H1 (cell line): ENCODE measurements at regions not wholly inside any gene's neighbourhood (a gene's known extent, or its start where the extent isn't known, plus 50 kb on each side); places are given as distances from the start of the nearest gene placed in this dataset.

Source experiments
- CTCF ChIA-PET: fragments of 300-600 bp; sonication (Branson Sonifier 250); formaldehyde crosslinking; loops from one replicate; lab custom pipeline; 2021; ENCODE audit not compliant: partially characterized antibody; lab: Charles Lee
- POLR2A ChIA-PET: fragments of 300-600 bp; sonication (Branson Sonifier 250); formaldehyde crosslinking; loops from one replicate; lab custom pipeline; 2021; ENCODE audit warnings: inconsistent platforms; ENCODE audit not compliant: partially characterized antibody; lab: Charles Lee
- DNase-seq, 2 experiments: peaks; one replicate each; pipeline versions ENCODE4 v3.0.0 to v3.0.0-alpha.2; 2010 to 2022; ENCODE audit warnings: low spot score in 2 of 2, low read depth in 1 of 2, mixed read lengths in 1 of 2
- FAIRE-seq: peaks from 2 replicates; lab custom pipeline; 2011; peaks lifted over from hg19 to GRCh38; lab: Jason Lieb, UNC
- H2AFZ ChIP-seq: 2 replicates; pipeline ENCODE4 v1.8.1; 2012; ENCODE audit warnings: low read length, inconsistent platforms
- H2AK5ac ChIP-seq: 2 replicates; pipeline ENCODE4 v1.6.1; 2013; ENCODE audit warnings: low read depth, low read length
- H2BK120ac ChIP-seq: replicated peaks from 2 replicates; pipeline ENCODE3; 2013; ENCODE audit warnings: low read depth, low read length, inconsistent platforms
- H2BK12ac ChIP-seq: 2 replicates; pipeline ENCODE4 v1.6.1; 2013; ENCODE audit warnings: low read depth, low read length
- H2BK15ac ChIP-seq: 2 replicates; pipeline ENCODE4 v1.6.1; 2013; ENCODE audit warnings: low read length
- H2BK20ac ChIP-seq: 2 replicates; pipeline ENCODE4 v1.6.1; 2013; ENCODE audit warnings: low read length
- H2BK5ac ChIP-seq: 2 replicates; pipeline ENCODE4 v1.6.1; 2013; ENCODE audit warnings: low read depth, low read length
- H3K14ac ChIP-seq: 2 replicates; pipeline ENCODE4 v1.6.1; 2013; ENCODE audit warnings: inconsistent platforms; ENCODE audit not compliant: insufficient read length
- H3K18ac ChIP-seq: 2 replicates; pipeline ENCODE4 v1.6.1; 2013; ENCODE audit warnings: low read length; ENCODE audit errors: extremely low read depth
- H3K23ac ChIP-seq: 2 replicates; pipeline ENCODE4 v1.6.1; 2013; ENCODE audit warnings: inconsistent platforms; ENCODE audit not compliant: insufficient read length
- H3K23me2 ChIP-seq: 2 replicates; pipeline ENCODE4 v1.6.1; 2013; ENCODE audit warnings: low read depth, low read length
- H3K27ac ChIP-seq: 2 replicates; pipeline ENCODE4 v1.6.1; 2011; ENCODE audit warnings: low read depth, low read length, inconsistent platforms
- H3K27me3 ChIP-seq, 4 experiments: replicated peaks in 1 of 4; 1 replicate in 1 of 4; 2 replicates in 3 of 4; pipeline versions ENCODE4 v1.6.1 to v1.8.1; 2011 to 2013; ENCODE audit warnings: low read length in 3 of 4, mild to moderate bottlenecking in 3 of 4, inconsistent platforms in 2 of 4, mixed read lengths in 2 of 4, moderate library complexity in 1 of 4; ENCODE audit not compliant: control insufficient read depth in 3 of 4, insufficient read depth in 3 of 4; ENCODE audit errors: extremely low read depth in 1 of 4
- H3K36me3 ChIP-seq, 4 experiments: 2 replicates each; pipeline versions ENCODE4 v1.6.1 to v1.8.1; 2011 to 2013; ENCODE audit warnings: mild to moderate bottlenecking in 4 of 4, low read length in 3 of 4, moderate library complexity in 2 of 4, control low read depth in 1 of 4, inconsistent platforms in 1 of 4; ENCODE audit not compliant: insufficient read depth in 4 of 4, control insufficient read depth in 2 of 4
- H3K4ac ChIP-seq: replicated peaks from 2 replicates; pipeline ENCODE3; 2013; ENCODE audit warnings: low read length, low read depth, mixed read lengths, inconsistent platforms; ENCODE audit not compliant: insufficient read length
- H3K4me1 ChIP-seq, 4 experiments: replicated peaks in 1 of 4; 1 replicate in 1 of 4; 2 replicates in 3 of 4; pipeline versions ENCODE4 v1.6.1 to v1.8.1; 2011 to 2013; ENCODE audit warnings: low read length in 3 of 4, inconsistent platforms in 2 of 4, mixed read lengths in 1 of 4; ENCODE audit not compliant: insufficient read depth in 4 of 4, control insufficient read depth in 3 of 4
- H3K4me2 ChIP-seq, 2 experiments: 2 replicates each; pipeline versions ENCODE4 v1.6.1 to v1.8.1; 2011 to 2013; ENCODE audit warnings: low read depth in 2 of 2, low read length in 2 of 2, control low read depth in 1 of 2, inconsistent platforms in 1 of 2, mild to moderate bottlenecking in 1 of 2; ENCODE audit not compliant: insufficient read depth in 1 of 2
- H3K4me3 ChIP-seq, 4 experiments: fragments of 200-600, 300-600 bp in 1 of 4; sonication (generic), shearing (Covaris generic), sonication (Bioruptor Twin) in 1 of 4; 2 replicates each; pipeline versions ENCODE4 v1.5.1 to v1.8.1; 2011 to 2016; ENCODE audit warnings: low read length in 4 of 4, low read depth in 3 of 4, control low read depth in 2 of 4, inconsistent platforms in 2 of 4, mild to moderate bottlenecking in 2 of 4, mixed read lengths in 1 of 4, moderate library complexity in 1 of 4; ENCODE audit not compliant: insufficient read depth in 2 of 4; ENCODE audit errors: extremely low read depth in 1 of 4
- H3K56ac ChIP-seq: replicated peaks from 2 replicates; pipeline ENCODE3; 2013; ENCODE audit warnings: low read depth, mild to moderate bottlenecking, mixed read lengths, low read length, inconsistent platforms; ENCODE audit not compliant: insufficient read length
- H3K79me1 ChIP-seq: 2 replicates; pipeline ENCODE4 v1.6.1; 2013; ENCODE audit warnings: low read depth, low read length, control low read depth
- H3K79me2 ChIP-seq, 2 experiments: 2 replicates each; pipeline versions ENCODE4 v1.6.1 to v1.8.1; 2012 to 2013; ENCODE audit warnings: low read length in 2 of 2, mild to moderate bottlenecking in 2 of 2, inconsistent platforms in 1 of 2; ENCODE audit not compliant: insufficient read depth in 2 of 2, control insufficient read depth in 1 of 2
- H3K9ac ChIP-seq, 4 experiments: replicated peaks in 1 of 4; 1 replicate in 1 of 4; 2 replicates in 3 of 4; pipeline versions ENCODE4 v1.6.1 to v1.8.1; 2011 to 2013; ENCODE audit warnings: low read depth in 3 of 4, low read length in 3 of 4, control low read depth in 2 of 4, mild to moderate bottlenecking in 2 of 4, moderate library complexity in 2 of 4, inconsistent platforms in 1 of 4; ENCODE audit errors: extremely low read depth in 1 of 4
- H3K9me3 ChIP-seq, 2 experiments: 2 replicates each; pipeline versions ENCODE4 v1.6.1 to v1.8.1; 2012 to 2013; ENCODE audit warnings: mild to moderate bottlenecking in 2 of 2, moderate library complexity in 2 of 2, control low read depth in 1 of 2, inconsistent platforms in 1 of 2, low read depth in 1 of 2, low read length in 1 of 2, mixed read lengths in 1 of 2; ENCODE audit not compliant: insufficient read depth in 2 of 2
- H4K20me1 ChIP-seq, 2 experiments: replicated peaks in 1 of 2; 2 replicates each; pipeline versions ENCODE3 to v1.8.1; 2011 to 2013; ENCODE audit warnings: inconsistent platforms in 2 of 2, low read length in 2 of 2, mild to moderate bottlenecking in 1 of 2; ENCODE audit not compliant: insufficient read depth in 2 of 2, control insufficient read depth in 1 of 2
- H4K5ac ChIP-seq: 2 replicates; pipeline ENCODE4 v1.6.1; 2013; ENCODE audit warnings: low read length, low read depth, mixed read lengths, inconsistent platforms; ENCODE audit not compliant: insufficient read length
- H4K8ac ChIP-seq: 2 replicates; pipeline ENCODE4 v1.8.0; 2013; ENCODE audit warnings: mild to moderate bottlenecking, moderate library complexity, low read length, inconsistent platforms; ENCODE audit not compliant: insufficient read depth; ENCODE audit errors: extremely low read depth
- H4K91ac ChIP-seq: replicated peaks from 2 replicates; pipeline ENCODE3; 2013; ENCODE audit warnings: low read length, mixed read lengths, inconsistent platforms; ENCODE audit not compliant: insufficient read length
- ASH2L ChIP-seq: fragments of 200-600, 300-600 bp; sonication (generic); IDR thresholded peaks from one replicate; pipeline ENCODE4 v1.7.1; 2017; ENCODE audit warnings: low read length
- ATF2 ChIP-seq: IDR thresholded peaks from 2 replicates; pipeline ENCODE4 v1.6.1; 2012; ENCODE audit warnings: low read length, inconsistent platforms
- CBX8 ChIP-seq: fragments of 300-800, 300-1000 bp; sonication (generic); IDR thresholded peaks from 2 replicates; pipeline ENCODE4 v1.7.1; 2016; ENCODE audit warnings: low read depth, low read length, borderline replicate concordance
- CHD1 ChIP-seq: IDR thresholded peaks from 2 replicates; pipeline ENCODE4 v1.6.1; 2012; ENCODE audit warnings: low read depth, low read length, improper control_type of control experiment
- SAP30 ChIP-seq: fragments of 300-600 bp; sonication (generic); IDR thresholded peaks from 2 replicates; pipeline ENCODE4 v1.7.1; 2012; ENCODE audit warnings: low read length, moderate library complexity, mild to moderate bottlenecking, inconsistent platforms; ENCODE audit not compliant: insufficient read depth, insufficient replicate concordance
- SP1 ChIP-seq: IDR thresholded peaks from 2 replicates; pipeline ENCODE4 v1.6.1; 2011; ENCODE audit warnings: low read depth, low read length
- TBP ChIP-seq: IDR thresholded peaks from 2 replicates; pipeline ENCODE4 v1.6.1; 2011; ENCODE audit warnings: low read depth, low read length, improper control_type of control experiment
- WGBS, 2 experiments: shearing (Covaris generic) in 1 of 2; methylation state at CpG; one replicate each; pipeline versions ENCODE4 v1.1.6 to v1.1.7; 2013 to 2015; ENCODE audit warnings: low lambda C conversion rate in 2 of 2, mixed read lengths in 2 of 2, inconsistent platforms in 1 of 2, low coverage in 1 of 2, missing lambda C conversion rate in 1 of 2; ENCODE audit not compliant: insufficient replicate concordance in 2 of 2, insufficient coverage in 1 of 2, insufficient read length in 1 of 2; ENCODE audit errors: extremely low coverage in 1 of 2, missing lambda C conversion rate in 1 of 2; 5-methylcytosine and 5-hydroxymethylcytosine counted together

- H2BK20ac ChIP-seq = no peak overlapping the region
- no peak overlapping the region for H2BK12ac ChIP-seq
- no peak overlapping the region for H2BK15ac ChIP-seq
- no peak for FAIRE-seq
- no peaks in the 10 kb centered on the region for H4K20me1 ChIP-seq
- H3K4ac ChIP-seq = no peak overlapping the region
- ChIA-PET POLR2A (no interaction called here), CTCF (interaction anchor here (0.6 kb wide), 1 partner anchor 682 kb away, joined by 3 read pairs; no protein-coding TSS in a partner anchor)
- no peak overlapping the region for H3K4me2 ChIP-seq
- H4K8ac ChIP-seq = no peak overlapping the region
- TF ChIP-seq TBP (no peak), SAP30 (no peak), ATF2 (no peak), CBX8 (no peak), CHD1 (no peak), ASH2L (no peak), SP1 (no peak)
- H3K18ac ChIP-seq = no peak overlapping the region
- peaks cover 0 to 4% (median under 1%) of the 10 kb centered on the region in 4 experiments; a peak in 1 of 7 replicates for H3K4me1 ChIP-seq
- no peaks in the 10 kb centered on the region for H3K36me3 ChIP-seq
- no peak overlapping the region for H3K9ac ChIP-seq
- no peak for DNase-seq
- no peak overlapping the region for H4K91ac ChIP-seq
- no peaks in the 10 kb centered on the region for H3K9me3 ChIP-seq
- H4K5ac ChIP-seq = no peak overlapping the region
- H3K79me2 ChIP-seq = no peaks in the 10 kb centered on the region
- no peak overlapping the region for H2BK120ac ChIP-seq
- H2AFZ ChIP-seq = no peak overlapping the region
- H2AK5ac ChIP-seq = no peak overlapping the region
- no peaks in the 10 kb centered on the region for H3K27me3 ChIP-seq
- no peak overlapping the region for H3K27ac ChIP-seq
- H3K4me3 ChIP-seq = no peak overlapping the region
- H3K79me1 ChIP-seq = no peaks in the 10 kb centered on the region; the same call in 1 of the 2 replicates
- no peak overlapping the region for H3K23ac ChIP-seq
- H3K56ac ChIP-seq = no peak overlapping the region
- H3K14ac ChIP-seq = no peak overlapping the region
- 91% methylated on average over 5 of the region's 5 CpGs; no CpG with 5 or more reads in 1 of the 2 experiments for WGBS, 2 experiments
- no peak overlapping the region for H2BK5ac ChIP-seq
- no peaks in the 10 kb centered on the region for H3K23me2 ChIP-seq
Measured at GRCh38 chr12:66768293-66768692, 89.4 kb upstream of the GRIP1 start.
